GM12873 (cell line): ENCODE measurements at regions not wholly inside any gene's neighbourhood (a gene's known extent, or its start where the extent isn't known, plus 50 kb on each side); places are given as distances from the start of the nearest gene placed in this dataset.

Source experiments
- TF ChIP-seq, protein P1 (sequence below): IDR thresholded peaks from 2 replicates; pipeline ENCODE4 v1.5.1; 2012; ENCODE audit warnings: low read depth, mild to moderate bottlenecking, moderate library complexity, low read length, control low read depth; ENCODE audit not compliant: insufficient read depth; ENCODE audit errors: missing control alignments

DNA sequence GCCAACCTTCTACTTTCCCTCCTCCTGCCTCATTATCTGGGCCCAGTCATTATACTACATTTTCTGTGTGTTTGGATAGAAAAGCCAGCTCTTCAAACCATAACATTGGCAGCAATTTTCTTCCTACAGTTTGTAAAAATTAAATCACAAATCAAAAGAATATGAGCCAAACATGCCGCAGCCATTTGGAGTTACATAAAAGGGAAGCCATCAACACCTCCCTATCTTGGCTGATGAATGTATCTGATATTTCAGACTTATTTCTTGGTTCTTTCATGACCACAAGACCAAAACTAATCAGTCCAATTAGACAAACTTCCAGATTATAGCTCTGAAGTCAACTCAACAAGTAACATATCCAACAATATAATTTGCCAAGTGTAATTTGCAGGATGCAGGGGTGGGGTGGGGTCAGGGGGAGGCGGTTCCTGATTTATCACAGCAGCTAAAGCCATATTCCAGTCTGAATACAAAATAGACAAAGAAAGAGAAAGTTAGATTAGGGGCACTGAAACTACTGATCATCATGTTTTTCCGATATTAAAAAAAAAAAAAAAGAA, 89.4 kb upstream of the CNTLN start:
- TF ChIP-seq, protein P1, sequence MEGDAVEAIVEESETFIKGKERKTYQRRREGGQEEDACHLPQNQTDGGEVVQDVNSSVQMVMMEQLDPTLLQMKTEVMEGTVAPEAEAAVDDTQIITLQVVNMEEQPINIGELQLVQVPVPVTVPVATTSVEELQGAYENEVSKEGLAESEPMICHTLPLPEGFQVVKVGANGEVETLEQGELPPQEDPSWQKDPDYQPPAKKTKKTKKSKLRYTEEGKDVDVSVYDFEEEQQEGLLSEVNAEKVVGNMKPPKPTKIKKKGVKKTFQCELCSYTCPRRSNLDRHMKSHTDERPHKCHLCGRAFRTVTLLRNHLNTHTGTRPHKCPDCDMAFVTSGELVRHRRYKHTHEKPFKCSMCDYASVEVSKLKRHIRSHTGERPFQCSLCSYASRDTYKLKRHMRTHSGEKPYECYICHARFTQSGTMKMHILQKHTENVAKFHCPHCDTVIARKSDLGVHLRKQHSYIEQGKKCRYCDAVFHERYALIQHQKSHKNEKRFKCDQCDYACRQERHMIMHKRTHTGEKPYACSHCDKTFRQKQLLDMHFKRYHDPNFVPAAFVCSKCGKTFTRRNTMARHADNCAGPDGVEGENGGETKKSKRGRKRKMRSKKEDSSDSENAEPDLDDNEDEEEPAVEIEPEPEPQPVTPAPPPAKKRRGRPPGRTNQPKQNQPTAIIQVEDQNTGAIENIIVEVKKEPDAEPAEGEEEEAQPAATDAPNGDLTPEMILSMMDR, result no peak

DNA sequence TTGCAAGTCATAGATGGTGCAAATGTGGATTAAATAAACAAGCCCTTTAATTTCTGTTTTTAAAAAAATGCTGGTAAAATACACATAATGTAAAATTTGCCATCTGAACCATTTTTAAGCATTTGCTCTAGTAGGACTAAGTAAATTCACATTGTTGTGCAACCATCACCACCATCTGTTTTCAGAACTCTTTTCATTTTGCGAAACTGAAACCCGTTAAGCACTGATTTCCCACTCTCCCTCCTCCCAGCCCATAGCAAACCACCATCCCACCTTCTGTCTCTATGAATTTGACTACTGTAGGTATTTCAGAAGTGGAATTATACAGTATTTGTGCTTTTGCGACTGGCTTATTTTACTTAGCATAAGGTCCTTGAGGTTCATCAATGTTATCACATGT, 103.3 kb upstream of the CNTLN start:
- TF ChIP-seq, protein P1, result no peak

DNA sequence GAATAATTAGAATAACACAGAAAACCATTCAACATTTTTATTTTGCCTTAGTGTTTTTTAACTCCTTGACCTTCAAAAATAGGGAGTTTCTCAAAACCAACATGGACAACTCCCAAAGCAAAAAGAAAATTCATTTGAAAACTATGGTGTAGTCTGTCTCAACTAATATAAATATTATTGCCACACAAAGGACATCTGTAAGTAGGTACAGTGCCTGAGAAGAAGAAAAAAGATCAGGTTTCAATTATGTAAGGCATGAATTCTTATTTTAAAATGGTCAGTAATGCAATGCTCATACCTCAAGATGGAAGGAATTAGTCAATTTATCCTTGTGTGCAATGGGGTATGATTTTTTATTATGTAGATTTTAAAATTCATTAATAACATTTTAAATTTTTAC, 109.6 kb upstream of the CNTLN start:
- TF ChIP-seq, protein P1, result no peak

DNA sequence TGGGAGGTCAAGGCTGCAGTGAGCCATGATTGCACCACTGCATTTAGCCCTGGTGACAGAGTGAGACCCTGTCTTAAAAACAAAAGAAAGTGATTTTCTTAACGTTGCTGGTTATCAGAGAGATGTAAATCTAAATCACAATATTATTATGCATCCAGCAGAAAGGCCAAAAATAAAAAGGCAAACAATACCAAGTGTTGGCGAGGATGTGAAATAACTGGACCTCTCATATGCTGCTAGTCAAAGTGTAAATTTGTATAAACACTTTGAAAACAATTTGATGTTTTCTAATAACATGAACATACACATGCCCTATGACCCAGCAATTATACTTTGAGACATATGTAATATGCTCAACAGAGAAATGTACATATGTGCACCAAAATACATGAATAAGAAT, 110.7 kb upstream of the CNTLN start:
- TF ChIP-seq, protein P1, result no peak

DNA sequence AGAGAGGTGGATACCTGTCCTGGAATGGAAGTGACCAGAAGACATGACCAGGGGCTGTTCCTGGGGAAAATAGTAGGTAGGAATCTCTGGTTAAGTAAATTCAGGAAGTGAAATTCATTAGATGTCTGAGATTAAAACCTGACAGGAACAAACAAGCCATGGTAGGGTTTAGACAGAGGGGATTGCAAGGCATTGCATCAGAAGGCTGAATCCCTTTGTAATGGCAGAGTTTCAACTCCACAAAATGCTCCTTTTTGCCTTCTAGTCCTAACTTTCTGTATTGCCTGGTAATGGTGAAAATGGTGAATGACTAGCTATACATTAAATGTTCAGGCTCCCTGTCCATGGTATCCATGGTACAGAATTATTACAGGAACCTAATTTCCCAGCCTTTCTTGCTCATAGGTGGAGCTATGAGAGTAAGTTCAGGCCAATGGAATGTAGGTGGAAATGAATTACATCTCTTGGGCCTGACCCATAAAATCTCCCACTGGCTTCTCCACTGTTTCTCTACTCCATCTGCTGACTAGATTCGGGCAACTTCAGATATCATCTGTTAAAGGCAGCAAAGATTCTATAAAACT, 113.4 kb upstream of the CNTLN start:
- TF ChIP-seq, protein P1, result no peak

DNA sequence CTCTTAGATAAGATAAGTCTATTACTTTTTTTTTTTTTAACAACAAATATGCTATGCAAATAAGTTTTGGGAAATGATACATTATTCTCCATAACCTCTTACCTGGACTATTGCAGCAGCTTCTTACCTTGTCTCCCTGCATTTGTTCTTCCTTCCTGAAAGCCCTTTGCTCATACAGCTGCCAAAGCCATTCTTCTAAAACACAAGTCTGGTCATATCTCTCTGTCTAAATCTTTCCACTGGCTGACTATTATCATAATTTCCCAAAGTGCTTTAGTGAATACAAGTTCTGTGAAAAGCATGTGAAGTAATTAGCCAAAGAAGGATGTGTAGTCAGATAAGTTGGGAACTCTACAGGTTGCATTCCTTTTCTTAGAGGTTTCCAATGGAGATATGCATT, 115.4 kb upstream of the CNTLN start:
- TF ChIP-seq, protein P1, result no peak

DNA sequence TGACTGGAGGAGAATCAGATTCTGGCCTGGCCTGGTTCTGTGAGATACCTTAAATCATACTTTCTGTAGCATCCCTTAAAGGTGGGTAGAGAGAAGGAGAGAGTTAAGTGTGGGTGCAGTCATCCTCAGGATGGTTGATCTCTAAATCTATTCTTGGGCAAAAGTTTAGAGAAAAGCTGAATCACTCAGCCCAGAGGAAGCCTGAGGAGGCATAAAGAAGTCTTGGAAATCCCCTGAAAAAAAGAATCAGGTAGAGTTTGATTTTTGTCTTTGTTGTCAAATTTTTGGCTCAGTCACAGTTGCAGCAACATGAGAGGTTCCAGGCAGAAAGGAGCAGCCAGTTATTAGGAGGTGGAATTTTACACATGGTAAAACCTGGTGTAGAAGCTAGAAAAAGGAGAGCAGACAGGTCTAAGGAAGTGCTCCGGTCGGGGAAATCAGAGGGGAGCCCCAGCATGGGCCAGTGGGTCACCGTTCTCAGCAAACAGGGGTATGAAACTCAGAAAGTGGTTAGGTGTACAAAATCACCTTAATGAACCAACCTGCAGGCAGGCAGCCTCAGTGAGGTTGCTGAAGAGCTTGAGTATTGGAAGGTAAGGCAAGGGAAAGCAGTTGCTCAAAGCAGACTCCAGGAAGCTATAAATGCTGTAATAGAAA, 116.2 kb upstream of the CNTLN start:
- TF ChIP-seq, protein P1, result no peak
